Immature natural killer cell (primary cell): ENCODE measurements at regions not wholly inside any gene's neighbourhood (a gene's known extent, or its start where the extent isn't known, plus 50 kb on each side); places are given as distances from the start of the nearest gene placed in this dataset.
"Not testable (repeated sequence)": the region's sequence is repeated elsewhere in the genome, so short reads cannot be mapped to it uniquely, and the experiment has no call there.

Experiments used
- DNase-seq, 3 donors: peaks; one replicate each; pipeline ENCODE4 v3.0.0; 2022; ENCODE audit warnings: mixed read lengths in 1 of 3
- H3K27ac Mint-ChIP-seq, 6 donors: one replicate each; pipeline ENCODE4 v1.8.0; 2020; ENCODE audit warnings: mixed read lengths in 6 of 6, mild to moderate bottlenecking in 5 of 6, inconsistent platforms in 4 of 6, moderate library complexity in 3 of 6
- H3K27me3 Mint-ChIP-seq, 3 donors: one replicate each; pipeline ENCODE4 v1.8.0; 2020 to 2021; ENCODE audit warnings: low read depth in 3 of 3, mild to moderate bottlenecking in 3 of 3, mixed read lengths in 3 of 3, moderate library complexity in 3 of 3, inconsistent platforms in 1 of 3
- H3K36me3 Mint-ChIP-seq, 3 donors: one replicate each; pipeline ENCODE4 v1.8.0; 2020; ENCODE audit warnings: mixed read lengths in 3 of 3, inconsistent platforms in 2 of 3, mild to moderate bottlenecking in 2 of 3
- H3K4me1 Mint-ChIP-seq, 2 donors: one replicate each; pipeline ENCODE4 v1.8.0; 2020; ENCODE audit warnings: inconsistent platforms in 2 of 2, mild to moderate bottlenecking in 2 of 2, mixed read lengths in 2 of 2, moderate library complexity in 1 of 2
- H3K4me3 Mint-ChIP-seq, 5 donors: one replicate each; pipeline ENCODE4 v1.8.0; 2020; ENCODE audit warnings: mild to moderate bottlenecking in 5 of 5, mixed read lengths in 5 of 5, inconsistent platforms in 3 of 5, moderate library complexity in 3 of 5
- H3K9me3 Mint-ChIP-seq, 6 donors: one replicate each; pipeline ENCODE4 v1.8.0; 2020; ENCODE audit warnings: mild to moderate bottlenecking in 6 of 6, mixed read lengths in 6 of 6, inconsistent platforms in 4 of 6, moderate library complexity in 3 of 6

DNA sequence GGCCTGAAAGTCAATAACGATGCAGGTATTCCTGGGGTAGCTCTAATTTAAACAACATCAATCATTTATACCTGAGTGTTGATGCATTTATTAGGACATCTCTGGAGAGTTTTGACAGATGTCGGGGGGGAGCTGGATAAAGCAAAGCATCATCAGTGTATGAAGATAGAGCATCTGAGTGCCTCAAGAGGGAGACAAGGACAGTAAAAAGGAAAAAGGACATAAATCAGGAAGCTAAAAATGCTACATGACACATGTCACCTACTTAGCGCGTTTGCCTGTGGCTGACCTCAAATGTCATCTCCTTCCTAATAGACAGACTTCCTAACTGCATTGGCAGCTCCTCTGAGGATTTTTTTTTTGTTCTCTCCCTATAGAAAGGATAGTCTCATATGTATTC, 259.5 kb upstream of the PKP2 start:
- Mint-ChIP-seq H3K4me3 (no peak overlapping the region), H3K4me1 (no peaks in the 10 kb centered on the region), H3K36me3 (no peaks in the 10 kb centered on the region), H3K9me3 (peaks cover 7 to 43% (median 19%) of the 10 kb centered on the region in 6 donors), H3K27me3 (no peaks in the 10 kb centered on the region), H3K27ac (no peak overlapping the region)
- DNase-seq, result no peak

- not testable (repeated sequence) for H3K4me3 Mint-ChIP-seq, H3K4me1 Mint-ChIP-seq, H3K27me3 Mint-ChIP-seq, H3K27ac Mint-ChIP-seq, H3K36me3 Mint-ChIP-seq, DNase-seq
- H3K9me3 Mint-ChIP-seq, result peaks cover 0 to 50% (median 22%) of the 10 kb centered on the region in 6 donors
Measured at GRCh38 chr12:33147292-33147691, 250.7 kb upstream of the PKP2 start.

DNA sequence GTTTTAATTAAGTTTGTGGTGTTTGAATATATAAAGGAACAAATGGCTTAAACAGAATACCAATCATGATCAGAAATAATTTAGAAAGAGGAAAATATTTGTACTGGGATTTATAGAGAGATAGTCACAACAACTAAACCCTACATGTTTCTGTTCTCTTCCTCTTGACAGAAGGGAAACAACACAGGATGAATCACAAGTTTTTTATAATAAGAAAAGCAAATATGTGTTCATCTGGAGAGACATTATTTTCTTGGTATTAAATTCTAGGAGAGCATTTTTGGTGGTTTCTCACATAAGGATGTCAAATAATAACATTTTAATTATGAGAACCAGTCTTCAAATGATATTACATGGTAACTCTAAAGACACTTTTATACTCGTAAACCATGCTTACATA, 232.9 kb upstream of the PKP2 start:
- H3K27me3 Mint-ChIP-seq, result peaks cover 0 to 4% (median 0%) of the 10 kb centered on the region in 3 donors
- no peaks in the 10 kb centered on the region for H3K36me3 Mint-ChIP-seq
- no peaks in the 10 kb centered on the region for H3K4me1 Mint-ChIP-seq
- peaks cover 2 to 24% (median 7%) of the 10 kb centered on the region in 6 donors for H3K9me3 Mint-ChIP-seq
- no peak overlapping the region for H3K27ac Mint-ChIP-seq
- no peak overlapping the region for H3K4me3 Mint-ChIP-seq
- no peak for DNase-seq

DNA sequence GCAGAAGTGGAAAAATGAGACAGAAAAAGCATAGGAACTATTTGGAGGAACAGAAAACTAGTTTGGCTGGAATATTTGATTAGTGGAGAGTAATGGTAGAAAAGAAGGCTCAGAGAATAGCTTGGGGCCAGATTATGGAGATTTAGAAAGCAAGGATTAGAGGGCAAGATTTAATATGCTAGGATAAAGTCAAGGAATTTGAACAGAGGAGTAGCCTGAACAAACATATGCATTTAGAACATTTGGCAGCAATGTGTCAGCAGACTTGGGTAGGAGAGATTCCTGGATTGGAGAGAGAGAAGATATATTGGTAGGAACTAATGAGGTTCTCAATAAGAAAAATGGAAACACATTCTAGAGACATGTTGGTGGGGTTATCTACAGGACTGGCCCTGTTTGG, 229.2 kb upstream of the PKP2 start:
- DNase-seq, result no peak
- Mint-ChIP-seq H3K4me3 (no peak overlapping the region), H3K9me3 (peaks cover 0 to 9% (median 2%) of the 10 kb centered on the region in 6 donors), H3K27ac (no peak overlapping the region), H3K27me3 (peaks cover 0 to 6% (median 0%) of the 10 kb centered on the region in 3 donors), H3K36me3 (no peaks in the 10 kb centered on the region), H3K4me1 (no peaks in the 10 kb centered on the region)

DNA sequence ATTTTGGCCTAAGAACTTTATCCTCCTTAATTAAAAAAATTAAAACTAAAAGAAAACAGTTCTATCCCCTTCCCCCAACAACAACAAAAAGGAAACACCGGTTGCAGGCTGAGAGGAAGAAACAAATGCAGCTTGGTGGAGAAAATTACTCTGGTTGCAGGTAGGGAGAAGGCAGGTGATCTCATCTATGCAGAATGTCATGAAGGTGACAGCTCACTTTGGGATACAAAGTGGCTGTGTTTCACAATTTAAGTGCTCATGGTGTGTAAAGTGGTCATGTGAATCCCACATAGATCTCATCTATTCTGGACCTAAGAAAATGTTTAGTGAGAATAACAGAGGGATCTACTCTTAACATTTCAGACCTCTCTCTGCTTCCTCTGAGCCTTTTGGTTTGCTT, 219.7 kb upstream of the PKP2 start:
- no peaks in the 10 kb centered on the region for H3K4me1 Mint-ChIP-seq
- H3K4me3 Mint-ChIP-seq, result no peak overlapping the region
- no peak for DNase-seq
- H3K27me3 Mint-ChIP-seq, result peaks cover 0 to 3% (median 0%) of the 10 kb centered on the region in 3 donors
- no peaks in the 10 kb centered on the region for H3K36me3 Mint-ChIP-seq
- H3K9me3 Mint-ChIP-seq, result peaks cover 0 to 6% (median 2%) of the 10 kb centered on the region in 6 donors
- H3K27ac Mint-ChIP-seq, result no peak overlapping the region

DNA sequence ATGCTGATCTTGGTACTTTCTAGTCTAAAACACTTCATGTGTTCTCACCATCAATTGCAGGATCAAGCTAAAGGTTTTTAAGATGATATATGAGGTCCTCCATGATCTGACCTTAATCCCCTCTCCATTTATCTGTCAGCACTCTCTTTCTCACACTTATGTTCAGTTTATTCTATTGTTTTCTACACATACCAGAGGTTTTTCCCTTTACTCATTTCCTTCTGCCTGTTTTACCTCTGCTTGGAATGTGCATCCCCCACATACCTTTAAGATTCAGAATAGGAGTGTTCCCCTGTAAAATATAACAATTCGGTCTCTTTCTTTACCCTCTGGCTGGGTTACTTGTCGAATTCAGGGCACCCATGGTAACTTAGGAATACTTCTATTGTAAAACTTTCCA, 219.1 kb upstream of the PKP2 start:
- no peak overlapping the region for H3K4me3 Mint-ChIP-seq
- no peaks in the 10 kb centered on the region for H3K4me1 Mint-ChIP-seq
- H3K27me3 Mint-ChIP-seq, result peaks cover 0 to 3% (median 0%) of the 10 kb centered on the region in 3 donors
- H3K27ac Mint-ChIP-seq, result no peak overlapping the region
- no peak for DNase-seq
- H3K36me3 Mint-ChIP-seq, result no peaks in the 10 kb centered on the region
- H3K9me3 Mint-ChIP-seq, result peaks cover 0 to 5% (median 2%) of the 10 kb centered on the region in 6 donors

DNA sequence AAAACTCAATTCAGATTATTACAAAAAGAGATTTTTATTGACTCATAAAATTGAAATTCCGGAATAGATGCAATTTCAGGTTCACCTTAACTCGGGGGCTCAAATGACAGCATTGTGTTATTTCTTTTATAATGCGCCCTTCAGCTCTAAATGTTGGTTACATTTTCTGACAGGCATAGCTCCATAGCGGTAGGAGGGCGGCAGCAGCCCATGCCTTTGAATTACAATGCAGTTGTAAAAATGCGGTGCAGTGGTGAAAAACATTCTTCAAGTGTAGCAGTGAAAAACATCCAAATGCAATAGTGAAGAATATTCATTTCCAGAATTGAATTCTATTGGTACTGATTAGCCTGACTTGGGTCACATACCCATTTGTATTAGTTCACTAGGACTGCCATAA, 215.3 kb upstream of the PKP2 start:
- no peaks in the 10 kb centered on the region for H3K4me1 Mint-ChIP-seq

DNA sequence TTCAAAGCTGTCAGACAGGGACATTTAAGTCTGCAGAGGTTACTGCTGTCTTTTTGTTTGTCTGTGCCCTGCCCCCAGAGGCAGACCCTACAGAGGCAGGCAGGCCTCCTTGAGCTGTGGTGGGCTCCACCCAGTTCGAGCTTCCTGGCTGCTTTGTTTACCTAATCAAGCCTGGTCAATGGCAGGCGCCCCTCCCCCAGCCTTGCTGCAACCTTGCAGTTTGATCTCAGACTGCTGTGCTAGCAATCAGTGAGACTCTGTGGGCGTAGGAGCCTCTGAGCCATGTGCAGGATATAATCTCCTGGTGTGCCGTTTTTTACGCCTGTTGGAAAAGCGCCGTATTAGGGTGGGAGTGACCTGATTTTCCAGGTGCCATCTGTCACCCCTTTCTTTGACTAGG, 211.2 kb upstream of the PKP2 start:
- not testable (repeated sequence) for DNase-seq, H3K27me3 Mint-ChIP-seq, H3K36me3 Mint-ChIP-seq, H3K4me1 Mint-ChIP-seq, H3K4me3 Mint-ChIP-seq, H3K27ac Mint-ChIP-seq
- peaks cover 0 to 13% (median 10%) of the 10 kb centered on the region in 6 donors for H3K9me3 Mint-ChIP-seq

More for the DNA sequence above, 215.3 kb upstream of the PKP2 start:
- DNase-seq, result no peak
- Mint-ChIP-seq H3K36me3 (no peaks in the 10 kb centered on the region), H3K27ac (no peak overlapping the region), H3K27me3 (peaks cover 0 to 3% (median 0%) of the 10 kb centered on the region in 3 donors), H3K9me3 (peaks cover 0 to 9% (median 6%) of the 10 kb centered on the region in 6 donors), H3K4me3 (no peak overlapping the region)

DNA sequence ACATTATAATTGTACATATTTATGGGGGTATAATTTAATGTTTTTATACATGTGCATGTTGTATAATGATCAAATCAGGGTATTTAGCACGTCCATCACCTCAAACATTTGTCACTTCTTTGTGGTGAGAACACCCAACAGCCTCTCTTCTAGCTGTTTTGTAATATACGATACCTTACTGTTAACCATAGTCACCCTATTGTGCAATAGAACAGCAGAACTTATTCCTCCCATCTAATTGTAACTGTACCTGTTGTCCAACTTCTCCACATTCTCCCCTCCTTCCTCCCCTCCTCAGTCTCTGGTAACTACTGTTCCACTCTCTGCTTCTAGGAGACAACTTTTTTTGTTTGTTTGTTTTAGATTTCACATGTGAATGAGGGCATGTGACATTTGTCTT, 197.0 kb upstream of the PKP2 start:
- DNase-seq, result no peak
- peaks cover 0 to 4% (median 0%) of the 10 kb centered on the region in 3 donors for H3K27me3 Mint-ChIP-seq
- peaks cover 0 to 5% (median 4%) of the 10 kb centered on the region in 6 donors for H3K9me3 Mint-ChIP-seq
- no peaks in the 10 kb centered on the region for H3K4me1 Mint-ChIP-seq
- no peak overlapping the region for H3K27ac Mint-ChIP-seq
- H3K36me3 Mint-ChIP-seq, result no peaks in the 10 kb centered on the region
- H3K4me3 Mint-ChIP-seq, result no peak overlapping the region

DNA sequence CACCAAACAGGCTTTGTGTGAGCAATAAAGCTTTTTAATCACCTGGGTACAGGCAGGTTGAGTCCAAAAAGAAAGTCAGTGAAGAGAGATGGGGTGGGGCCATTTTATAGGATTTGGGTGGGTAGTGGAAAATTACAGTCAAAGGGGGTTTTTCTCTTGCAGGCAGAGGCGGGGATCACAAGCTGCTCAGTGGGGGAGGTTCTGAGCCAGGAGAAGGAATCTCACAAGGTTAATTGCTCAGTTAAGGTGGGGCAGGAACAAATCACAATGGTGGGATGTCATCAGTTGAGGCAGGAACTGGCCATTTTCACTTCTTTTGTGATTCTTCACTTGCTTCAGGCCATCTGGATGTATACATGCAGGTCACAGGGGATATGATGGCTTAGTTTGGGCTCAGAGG, 191.3 kb upstream of the PKP2 start:
- H3K36me3 Mint-ChIP-seq, H3K4me1 Mint-ChIP-seq, DNase-seq, H3K27me3 Mint-ChIP-seq, H3K9me3 Mint-ChIP-seq, H3K4me3 Mint-ChIP-seq, H3K27ac Mint-ChIP-seq: not testable (repeated sequence)

DNA sequence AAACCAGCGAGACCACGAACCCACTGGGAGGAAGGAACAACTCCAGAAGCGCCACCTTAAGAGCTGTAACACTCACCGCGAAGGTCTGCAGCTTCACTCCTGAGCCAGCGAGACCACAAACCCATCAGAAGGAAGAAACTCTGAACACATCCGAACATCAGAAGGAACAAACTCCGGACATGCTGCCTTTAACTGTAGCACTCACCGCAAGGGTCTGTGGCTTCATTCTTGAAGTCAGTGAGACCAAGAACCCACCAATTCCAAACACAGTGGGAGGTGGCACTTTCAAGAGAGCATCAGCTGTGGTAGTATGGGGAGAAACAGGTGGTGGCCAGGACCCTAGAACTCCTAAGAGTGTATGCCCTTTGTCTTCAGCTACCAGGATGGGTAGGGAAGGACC, 179.8 kb upstream of the PKP2 start:
- H3K4me1 Mint-ChIP-seq, DNase-seq, H3K27me3 Mint-ChIP-seq, H3K4me3 Mint-ChIP-seq, H3K27ac Mint-ChIP-seq, H3K36me3 Mint-ChIP-seq: not testable (repeated sequence)
- H3K9me3 Mint-ChIP-seq, result peaks cover 0 to 10% (median 7%) of the 10 kb centered on the region in 6 donors

- peaks cover 0 to 10% (median 7%) of the 10 kb centered on the region in 6 donors for H3K9me3 Mint-ChIP-seq
- not testable (repeated sequence) for H3K4me1 Mint-ChIP-seq, DNase-seq, H3K27ac Mint-ChIP-seq, H3K36me3 Mint-ChIP-seq, H3K4me3 Mint-ChIP-seq, H3K27me3 Mint-ChIP-seq
Measured at GRCh38 chr12:33075130-33075766, 178.7 kb upstream of the PKP2 start.

GRCh38 chr12:33061844-33062243, 165.3 kb upstream of the PKP2 start:
- no peak for DNase-seq
- H3K4me1 Mint-ChIP-seq, result no peaks in the 10 kb centered on the region
- H3K27me3 Mint-ChIP-seq, result no peaks in the 10 kb centered on the region
- peaks cover 0 to 10% (median 6%) of the 10 kb centered on the region in 6 donors for H3K9me3 Mint-ChIP-seq
- no peak overlapping the region for H3K4me3 Mint-ChIP-seq
- no peaks in the 10 kb centered on the region for H3K36me3 Mint-ChIP-seq
- no peak overlapping the region for H3K27ac Mint-ChIP-seq

- H3K4me3 Mint-ChIP-seq, result no peak overlapping the region
- H3K9me3 Mint-ChIP-seq, result peaks cover 0 to 10% (median 2%) of the 10 kb centered on the region in 6 donors
- no peaks in the 10 kb centered on the region for H3K4me1 Mint-ChIP-seq
- no peak overlapping the region for H3K27ac Mint-ChIP-seq
- peaks cover 0 to 1% (median 0%) of the 10 kb centered on the region in 3 donors for H3K27me3 Mint-ChIP-seq
- H3K36me3 Mint-ChIP-seq, result no peaks in the 10 kb centered on the region
- DNase-seq, result no peak
Measured at GRCh38 chr12:33054371-33054770, 157.8 kb upstream of the PKP2 start.
